H1 (cell line): ENCODE measurements at regions not wholly inside any gene's neighbourhood (a gene's known extent, or its start where the extent isn't known, plus 50 kb on each side); places are given as distances from the start of the nearest gene placed in this dataset.

Experiments used
- CEBPB ChIP-seq: IDR thresholded peaks from 2 replicates; pipeline ENCODE4 v1.6.1; 2012; ENCODE audit warnings: low read depth, low read length
- TAF1 ChIP-seq: IDR thresholded peaks from 2 replicates; pipeline ENCODE4 v1.6.1; 2011; ENCODE audit warnings: mild to moderate bottlenecking, low read depth, low read length
- TF ChIP-seq, protein P1 (sequence below), 3 experiments: IDR thresholded peaks; 1 replicate in 2 of 3; 2 replicates in 1 of 3; pipeline versions ENCODE4 v1.5.1 to v1.6.1; 2011; ENCODE audit warnings: low read length in 3 of 3, mild to moderate bottlenecking in 3 of 3, inconsistent platforms in 2 of 3, low read depth in 1 of 3, moderate library complexity in 1 of 3; ENCODE audit not compliant: insufficient read depth in 1 of 3; ENCODE audit errors: control extremely low read depth in 1 of 3

DNA sequence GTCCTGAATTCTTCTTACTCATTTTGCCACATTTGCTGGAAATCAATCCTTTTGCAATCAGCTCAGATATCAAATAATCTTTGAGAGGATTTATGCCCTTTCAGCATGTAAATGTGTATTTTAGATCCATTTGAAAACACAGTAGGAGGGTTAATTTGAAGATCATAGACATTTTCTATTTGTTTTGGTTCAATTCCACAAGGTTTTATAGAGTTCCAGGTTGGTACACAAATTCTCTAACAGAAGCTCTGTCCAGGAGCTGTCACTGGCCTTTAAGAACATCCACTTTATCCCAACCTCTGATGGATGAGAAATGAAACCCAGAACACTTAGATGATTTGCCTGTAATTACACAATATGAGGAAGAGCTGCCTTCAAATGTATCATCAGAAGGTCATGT lies 157.3 kb upstream of the CHAC2 start:
- TF ChIP-seq, protein P1, sequence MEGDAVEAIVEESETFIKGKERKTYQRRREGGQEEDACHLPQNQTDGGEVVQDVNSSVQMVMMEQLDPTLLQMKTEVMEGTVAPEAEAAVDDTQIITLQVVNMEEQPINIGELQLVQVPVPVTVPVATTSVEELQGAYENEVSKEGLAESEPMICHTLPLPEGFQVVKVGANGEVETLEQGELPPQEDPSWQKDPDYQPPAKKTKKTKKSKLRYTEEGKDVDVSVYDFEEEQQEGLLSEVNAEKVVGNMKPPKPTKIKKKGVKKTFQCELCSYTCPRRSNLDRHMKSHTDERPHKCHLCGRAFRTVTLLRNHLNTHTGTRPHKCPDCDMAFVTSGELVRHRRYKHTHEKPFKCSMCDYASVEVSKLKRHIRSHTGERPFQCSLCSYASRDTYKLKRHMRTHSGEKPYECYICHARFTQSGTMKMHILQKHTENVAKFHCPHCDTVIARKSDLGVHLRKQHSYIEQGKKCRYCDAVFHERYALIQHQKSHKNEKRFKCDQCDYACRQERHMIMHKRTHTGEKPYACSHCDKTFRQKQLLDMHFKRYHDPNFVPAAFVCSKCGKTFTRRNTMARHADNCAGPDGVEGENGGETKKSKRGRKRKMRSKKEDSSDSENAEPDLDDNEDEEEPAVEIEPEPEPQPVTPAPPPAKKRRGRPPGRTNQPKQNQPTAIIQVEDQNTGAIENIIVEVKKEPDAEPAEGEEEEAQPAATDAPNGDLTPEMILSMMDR (IDR thresholded peaks at IDR 0.05; ENCODE audit: control extremely low read depth in 1 of 3, insufficient read depth in 1 of 3, low read depth in 1 of 3, low read length in 3 of 3): no peak
- TF ChIP-seq CEBPB (no peak), TAF1 (no peak)
